HEK293 (cell line): ENCODE measurements at regions not wholly inside any gene's neighbourhood (a gene's known extent, or its start where the extent isn't known, plus 50 kb on each side); places are given as distances from the start of the nearest gene placed in this dataset.

ENCODE experiments used
- CTCF ChIA-PET: fragments of 350-600 bp; formaldehyde crosslinking; extraction: SDS; loops from one replicate; lab custom pipeline; 2021; ENCODE audit warnings: antibody characterized with exemption; lab: Yijun Ruan, JAX
- POLR2A ChIA-PET: fragments of 300-600 bp; formaldehyde crosslinking; extraction: SDS; loops from one replicate; lab custom pipeline; 2020; ENCODE audit warnings: antibody characterized with exemption, inconsistent platforms; lab: Yijun Ruan, JAX
- H3K27ac ChIP-seq: fragments of 200-500 bp; sonication (Bioruptor generic); 2 replicates; pipeline ENCODE4 v1.5.1; 2014; ENCODE audit warnings: low read depth, low read length, control low read depth, inconsistent platforms; ENCODE audit errors: extremely low read depth
- H3K36me3 ChIP-seq, 2 experiments: fragments of 200-500 bp in 1 of 2; sonication (Bioruptor generic) in 1 of 2; 1 replicate in 1 of 2; 2 replicates in 1 of 2; pipeline ENCODE4 v1.5.1; 2014 to 2017; ENCODE audit warnings: inconsistent platforms in 2 of 2, low read length in 2 of 2; ENCODE audit not compliant: control insufficient read depth in 2 of 2, insufficient read depth in 1 of 2
- H3K4me1 ChIP-seq: fragments of 200-500 bp; sonication (Bioruptor generic); 2 replicates; pipeline ENCODE4 v1.5.1; 2014; ENCODE audit warnings: mild to moderate bottlenecking, low read length, inconsistent platforms; ENCODE audit not compliant: control insufficient read depth, insufficient read depth
- H3K4me3 ChIP-seq: 2 replicates; pipeline ENCODE4 v1.5.1; 2011; ENCODE audit warnings: low read depth, mild to moderate bottlenecking, control low read depth, low read length, moderate library complexity
- H3K9me3 ChIP-seq: fragments of 200-500 bp; sonication (Bioruptor generic); 2 replicates; pipeline ENCODE4 v1.5.1; 2014; ENCODE audit warnings: low read depth, low read length, inconsistent platforms; ENCODE audit not compliant: control insufficient read depth, insufficient read depth
- AEBP2 ChIP-seq: fragments of 450-650 bp; formaldehyde crosslinking; IDR thresholded peaks from 2 replicates; pipeline ENCODE4 v1.5.1; 2016; ENCODE audit warnings: missing biosample characterization, missing genetic modification characterization, borderline replicate concordance
- INSM2 ChIP-seq: fragments of 450-650 bp; formaldehyde crosslinking; IDR thresholded peaks from 2 replicates; pipeline ENCODE4 v1.5.1; 2016; ENCODE audit warnings: missing biosample characterization, missing genetic modification characterization
- KLF17 ChIP-seq: fragments of 450-650 bp; formaldehyde crosslinking; IDR thresholded peaks from 2 replicates; pipeline ENCODE4 v1.5.1; 2016; ENCODE audit warnings: missing biosample characterization, missing genetic modification characterization
- PATZ1 ChIP-seq: fragments of 450-650 bp; formaldehyde crosslinking; IDR thresholded peaks from 2 replicates; pipeline ENCODE4 v1.5.1; 2016; ENCODE audit warnings: missing biosample characterization, missing genetic modification characterization
- PRDM2 ChIP-seq: fragments of 450-650 bp; formaldehyde crosslinking; IDR thresholded peaks from 2 replicates; pipeline ENCODE4 v1.5.1; 2016; ENCODE audit warnings: missing biosample characterization, missing genetic modification characterization, borderline replicate concordance
- RBAK ChIP-seq: fragments of 450-650 bp; formaldehyde crosslinking; IDR thresholded peaks from 2 replicates; pipeline ENCODE4 v1.5.1; 2016; ENCODE audit warnings: missing biosample characterization, missing genetic modification characterization
- ZBTB49 ChIP-seq: fragments of 450-650 bp; formaldehyde crosslinking; IDR thresholded peaks from 2 replicates; pipeline ENCODE4 v1.5.1; 2016; ENCODE audit warnings: missing biosample characterization, missing genetic modification characterization, low read depth
- ZFP3 ChIP-seq: fragments of 450-650 bp; formaldehyde crosslinking; IDR thresholded peaks from 2 replicates; pipeline ENCODE4 v1.5.1; 2016; ENCODE audit warnings: low read depth, missing biosample characterization, missing genetic modification characterization
- ZNF19 ChIP-seq: fragments of 450-650 bp; formaldehyde crosslinking; IDR thresholded peaks from 2 replicates; pipeline ENCODE4; 2016; ENCODE audit warnings: missing biosample characterization, missing genetic modification characterization, low read depth
- ZNF223 ChIP-seq: fragments of 450-650 bp; formaldehyde crosslinking; IDR thresholded peaks from 2 replicates; pipeline ENCODE4 v1.5.1; 2016; ENCODE audit warnings: missing biosample characterization, missing genetic modification characterization
- ZNF24 ChIP-seq: fragments of 450-650 bp; formaldehyde crosslinking; IDR thresholded peaks from 2 replicates; pipeline ENCODE4 v1.5.1; 2016; ENCODE audit warnings: missing biosample characterization, missing genetic modification characterization
- ZNF324 ChIP-seq: fragments of 450-650 bp; formaldehyde crosslinking; IDR thresholded peaks from 2 replicates; pipeline ENCODE4 v1.5.1; 2016; ENCODE audit warnings: missing biosample characterization, missing genetic modification characterization
- ZNF366 ChIP-seq: fragments of 450-650 bp; formaldehyde crosslinking; conservative IDR thresholded peaks from 2 replicates; pipeline ENCODE4 v1.5.1; 2016; ENCODE audit warnings: missing biosample characterization, missing genetic modification characterization
- ZNF37A ChIP-seq: fragments of 450-650 bp; IDR thresholded peaks from 2 replicates; pipeline ENCODE4 v1.5.1; 2018; ENCODE audit warnings: missing biosample characterization, missing genetic modification characterization
- ZNF423 ChIP-seq: fragments of 450-650 bp; formaldehyde crosslinking; IDR thresholded peaks from 2 replicates; pipeline ENCODE4 v1.5.1; 2016; ENCODE audit warnings: missing biosample characterization, missing genetic modification characterization
- ZSCAN23 ChIP-seq: fragments of 450-650 bp; formaldehyde crosslinking; IDR thresholded peaks from 2 replicates; pipeline ENCODE4 v1.5.1; 2016; ENCODE audit warnings: missing biosample characterization, missing genetic modification characterization
- ZSCAN5A ChIP-seq: fragments of 450-650 bp; formaldehyde crosslinking; IDR thresholded peaks from 2 replicates; pipeline ENCODE4 v1.5.1; 2016; ENCODE audit warnings: missing biosample characterization, missing genetic modification characterization

GRCh38 chr14:40222996-40223395, 790.8 kb upstream of the FBXO33 start:
- Histone ChIP-seq H3K4me1 (no peaks in the 10 kb centered on the region), H3K9me3 (no peaks in the 10 kb centered on the region), H3K27ac (no peak overlapping the region), H3K36me3 (no peaks in the 10 kb centered on the region), H3K4me3 (no peak overlapping the region)
- ChIA-PET CTCF (interaction anchor here (0.7 kb wide), 1 partner anchor 205 kb away, joined by 4 read pairs; no protein-coding TSS in a partner anchor), POLR2A (no interaction called here)
- TF ChIP-seq ZSCAN5A (no peak), RBAK (tag by site-specific recombination) (no peak), ZNF423 (no peak), ZNF324 (tag by site-specific recombination) (no peak), ZNF24 (tag by site-specific recombination) (no peak), ZSCAN23 (tag by site-specific recombination) (no peak), PRDM2 (tag by site-specific recombination) (no peak), ZNF19 (tag by site-specific recombination) (no peak)

GRCh38 chr14:40221428-40221827, 789.2 kb upstream of the FBXO33 start:
- POLR2A ChIA-PET: no interaction called here
- Histone ChIP-seq H3K27ac (no peak overlapping the region), H3K4me3 (no peak overlapping the region), H3K36me3 (no peaks in the 10 kb centered on the region), H3K4me1 (no peaks in the 10 kb centered on the region), H3K9me3 (no peaks in the 10 kb centered on the region)
- CTCF ChIA-PET: no interaction called here
- TF ChIP-seq ZNF37A (tag by site-specific recombination): no peak
- TF ChIP-seq ZBTB49 (tag by site-specific recombination): no peak
- TF ChIP-seq KLF17: no peak
- no peak for TF ChIP-seq ZNF223 (tag by site-specific recombination)
- no peak for TF ChIP-seq PATZ1 (tag by site-specific recombination)
- no peak for TF ChIP-seq ZNF423
- TF ChIP-seq AEBP2 (tag by site-specific recombination): no peak
- no peak for TF ChIP-seq ZFP3
- no peak for TF ChIP-seq INSM2 (tag by site-specific recombination)
- no peak for TF ChIP-seq ZNF366 (tag by site-specific recombination)
